Natural killer cell (primary cell): ENCODE measurements at regions not wholly inside any gene's neighbourhood (a gene's known extent, or its start where the extent isn't known, plus 50 kb on each side); places are given as distances from the start of the nearest gene placed in this dataset.

ENCODE experiments used
- ATAC-seq, 3 donors: fragments of 150-1000 bp in 2 of 3; fragments of 200-7000 bp in 1 of 3; cut with Tn5 transposase; 1 replicate in 1 of 3; 2 replicates in 2 of 3; pipeline ENCODE4 v1.10.0; 2021; ENCODE audit warnings: mild to moderate bottlenecking in 2 of 3, moderate library complexity in 2 of 3
- DNase-seq, 2 donors: peaks; one replicate each; pipeline versions ENCODE4 v3.0.0 to v3.0.0-alpha.2; 2013 to 2021; ENCODE audit warnings: mixed read lengths in 1 of 2
- H3K27ac ChIP-seq: one replicate; pipeline ENCODE4 v1.5.1; 2013; ENCODE audit warnings: mild to moderate bottlenecking, low read length
- H3K27me3 ChIP-seq: one replicate; pipeline ENCODE4 v1.6.1; 2013; ENCODE audit warnings: low read length; ENCODE audit not compliant: control insufficient read depth, insufficient read depth
- H3K36me3 ChIP-seq: one replicate; pipeline ENCODE4 v1.6.1; 2013; ENCODE audit warnings: low read length; ENCODE audit not compliant: control insufficient read depth, insufficient read depth
- H3K4me1 ChIP-seq: one replicate; pipeline ENCODE4 v1.6.1; 2013; ENCODE audit warnings: low read length; ENCODE audit not compliant: control insufficient read depth, insufficient read depth
- H3K4me3 ChIP-seq: one replicate; pipeline ENCODE4 v1.5.1; 2013; ENCODE audit warnings: low read length
- H3K9me3 ChIP-seq: one replicate; pipeline ENCODE4 v1.6.1; 2013; ENCODE audit warnings: low read length; ENCODE audit not compliant: control insufficient read depth, insufficient read depth
- H3K27ac Mint-ChIP-seq, 2 donors: one replicate each; pipeline ENCODE4 v1.8.0; 2022; ENCODE audit warnings: mild to moderate bottlenecking in 2 of 2, mixed read lengths in 2 of 2, moderate library complexity in 1 of 2
- H3K27me3 Mint-ChIP-seq, 2 donors: one replicate each; pipeline ENCODE4 v1.8.0; 2022; ENCODE audit warnings: low read depth in 2 of 2, mixed read lengths in 2 of 2
- H3K36me3 Mint-ChIP-seq: one replicate; pipeline ENCODE4 v1.8.0; 2022; ENCODE audit warnings: mixed read lengths
- H3K4me1 Mint-ChIP-seq, 2 donors: one replicate each; pipeline ENCODE4 v1.8.0; 2022; ENCODE audit warnings: mixed read lengths in 2 of 2
- H3K4me3 Mint-ChIP-seq: one replicate; pipeline ENCODE4 v1.8.0; 2022; ENCODE audit warnings: mild to moderate bottlenecking, moderate library complexity, mixed read lengths
- H3K9me3 Mint-ChIP-seq, 2 donors: one replicate each; pipeline ENCODE4 v1.8.0; 2022; ENCODE audit warnings: mixed read lengths in 2 of 2
- CTCF ChIP-seq: fragments of 200-600 bp; IDR thresholded peaks from one replicate; pipeline ENCODE4 v1.8.0; 2022; ENCODE audit warnings: antibody characterized with exemption
- WGBS: methylation state at CpG from one replicate; pipeline ENCODE4 v1.1.7; 2013; ENCODE audit warnings: missing lambda C conversion rate; ENCODE audit not compliant: insufficient coverage; 5-methylcytosine and 5-hydroxymethylcytosine counted together
- intact Hi-C: fragments of 100-400 bp; cut with micrococcal nuclease; formaldehyde crosslinking; loops from one replicate; pipeline ENCODE4 v1.14.2; 2022

GRCh38 chr1:79588719-79589118, 582.2 kb upstream of the ADGRL4 start:
- Histone ChIP-seq H3K36me3 (no peaks in the 10 kb centered on the region), H3K9me3 (peaks cover 8% of the 10 kb centered on the region), H3K4me1 (no peaks in the 10 kb centered on the region), H3K4me3 (no peak overlapping the region), H3K27me3 (no peaks in the 10 kb centered on the region), H3K27ac (no peak overlapping the region)
- peaks cover 16 to 17% of the 10 kb centered on the region in 2 donors for H3K9me3 Mint-ChIP-seq
- DNase-seq = no peak
- peaks cover 22% of the 10 kb centered on the region for H3K36me3 Mint-ChIP-seq
- intact Hi-C loops = no loop called here
- no peaks in the 10 kb centered on the region for H3K27me3 Mint-ChIP-seq
- no CpG with 5 or more reads among the region's 2 CpGs for WGBS
- no peak overlapping the region for H3K27ac Mint-ChIP-seq
- TF ChIP-seq CTCF = no peak
- no peak overlapping the region for H3K4me3 Mint-ChIP-seq
- ATAC-seq = no peak
- H3K4me1 Mint-ChIP-seq = no peaks in the 10 kb centered on the region

- Mint-ChIP-seq H3K4me3 (no peak overlapping the region), H3K27ac (no peak overlapping the region), H3K27me3 (no peaks in the 10 kb centered on the region), H3K36me3 (peaks cover 28% of the 10 kb centered on the region), H3K4me1 (no peaks in the 10 kb centered on the region), H3K9me3 (peaks cover 19 to 22% of the 10 kb centered on the region in 2 donors)
- intact Hi-C loops = no loop called here
- peaks cover 11% of the 10 kb centered on the region for H3K9me3 ChIP-seq
- no peaks in the 10 kb centered on the region for H3K27me3 ChIP-seq
- ATAC-seq = no peak
- no peaks in the 10 kb centered on the region for H3K36me3 ChIP-seq
- H3K27ac ChIP-seq = no peak overlapping the region
- H3K4me3 ChIP-seq = no peak overlapping the region
- no peak for DNase-seq
- no peaks in the 10 kb centered on the region for H3K4me1 ChIP-seq
- no peak for TF ChIP-seq CTCF
These were observed 580.7 kb upstream of the ADGRL4 start for GRCh38 chr1:79587229-79587628.

GRCh38 chr1:79585801-79586200, 579.3 kb upstream of the ADGRL4 start:
- no peak overlapping the region for H3K27ac ChIP-seq
- no peak overlapping the region for H3K4me3 Mint-ChIP-seq
- H3K4me3 ChIP-seq = no peak overlapping the region
- TF ChIP-seq CTCF = no peak
- no peak for DNase-seq
- H3K27ac Mint-ChIP-seq = no peak overlapping the region
- H3K36me3 ChIP-seq = no peaks in the 10 kb centered on the region
- H3K9me3 ChIP-seq = peaks cover 11% of the 10 kb centered on the region
- intact Hi-C loops = no loop called here
- H3K4me1 Mint-ChIP-seq = no peaks in the 10 kb centered on the region
- H3K36me3 Mint-ChIP-seq = peaks cover 28% of the 10 kb centered on the region
- H3K27me3 ChIP-seq = no peaks in the 10 kb centered on the region
- 99% methylated on average over 3 of the region's 3 CpGs for WGBS
- no peak for ATAC-seq
- H3K27me3 Mint-ChIP-seq = no peaks in the 10 kb centered on the region
- peaks cover 19 to 25% of the 10 kb centered on the region in 2 donors for H3K9me3 Mint-ChIP-seq
- no peaks in the 10 kb centered on the region for H3K4me1 ChIP-seq

- WGBS = no CpG with 5 or more reads among the region's 3 CpGs
- Histone ChIP-seq H3K9me3 (no peaks in the 10 kb centered on the region), H3K36me3 (no peaks in the 10 kb centered on the region), H3K4me1 (no peaks in the 10 kb centered on the region), H3K4me3 (no peak overlapping the region), H3K27me3 (no peaks in the 10 kb centered on the region), H3K27ac (no peak overlapping the region)
- intact Hi-C loops = no loop called here
- Mint-ChIP-seq H3K27me3 (no peaks in the 10 kb centered on the region), H3K36me3 (no peaks in the 10 kb centered on the region), H3K9me3 (peaks cover 7 to 21% of the 10 kb centered on the region in 2 donors), H3K27ac (no peak overlapping the region), H3K4me3 (no peak overlapping the region), H3K4me1 (no peaks in the 10 kb centered on the region)
- ATAC-seq = no peak
- no peak for TF ChIP-seq CTCF
- DNase-seq = no peak
These were observed 568.9 kb upstream of the ADGRL4 start for GRCh38 chr1:79575424-79575823.
